NCI-H128 (cell line): ENCODE measurements at regions not wholly inside any gene's neighbourhood (a gene's known extent, or its start where the extent isn't known, plus 50 kb on each side); places are given as distances from the start of the nearest gene placed in this dataset.
"Not testable (repeated sequence)": the region's sequence is repeated elsewhere in the genome, so short reads cannot be mapped to it uniquely, and the experiment has no call there.

ENCODE experiments used
- DNase-seq: peaks from one replicate; lab custom pipeline; 2025; ENCODE audit not compliant: unreplicated experiment; lab: John Stamatoyannopoulos, UW

GRCh38 chr14:106211334-106211900 is 685.0 kb downstream of the TMEM121 start:
- no peak for DNase-seq

- DNase-seq = no peak
Observed at GRCh38 chr14:106215229-106215628, 688.8 kb downstream of the TMEM121 start.

- DNase-seq = no peak
Observed at GRCh38 chr14:106216679-106217078, 690.3 kb downstream of the TMEM121 start.

- DNase-seq = no peak
Observed at GRCh38 chr14:106218174-106218573, 691.8 kb downstream of the TMEM121 start.

- no peak for DNase-seq
Observed at GRCh38 chr14:106222311-106222710, 695.9 kb downstream of the TMEM121 start.

GRCh38 chr14:106222731-106223130 is 696.3 kb downstream of the TMEM121 start:
- DNase-seq = no peak

- no peak for DNase-seq
Observed at GRCh38 chr14:106227793-106228192, 701.4 kb downstream of the TMEM121 start.

GRCh38 chr14:106228541-106229158 is 702.3 kb downstream of the TMEM121 start:
- DNase-seq = no peak

- DNase-seq = no peak
Observed at GRCh38 chr14:106230071-106230470, 703.7 kb downstream of the TMEM121 start.

GRCh38 chr14:106233191-106233590 is 706.8 kb downstream of the TMEM121 start:
- DNase-seq = not testable (repeated sequence)

GRCh38 chr14:106234525-106235254 is 708.3 kb downstream of the TMEM121 start:
- not testable (repeated sequence) for DNase-seq

GRCh38 chr14:106235356-106236159 is 709.2 kb downstream of the TMEM121 start:
- no peak for DNase-seq

- DNase-seq = no peak
Observed at GRCh38 chr14:106248321-106249192, 722.2 kb downstream of the TMEM121 start.

- DNase-seq = not testable (repeated sequence)
Observed at GRCh38 chr14:106253995-106254394, 727.6 kb downstream of the TMEM121 start.

- not testable (repeated sequence) for DNase-seq
Observed at GRCh38 chr14:106257569-106257994, 731.2 kb downstream of the TMEM121 start.

GRCh38 chr14:106268013-106268727 is 741.8 kb downstream of the TMEM121 start:
- no peak for DNase-seq

GRCh38 chr14:106269029-106269428 is 742.6 kb downstream of the TMEM121 start:
- no peak for DNase-seq

- DNase-seq = no peak
Observed at GRCh38 chr14:106269451-106270204, 743.2 kb downstream of the TMEM121 start.

GRCh38 chr14:106270476-106271121 is 744.2 kb downstream of the TMEM121 start:
- DNase-seq = not testable (repeated sequence)
